Stimulated activated CD8-positive, alpha-beta memory T cell treated with anti-CD3 and anti-CD28 coated beads, Interleukin-2, amount 100 ng/mL, for 1 hour (primary cell): ENCODE measurements at regions not wholly inside any gene's neighbourhood (a gene's known extent, or its start where the extent isn't known, plus 50 kb on each side); places are given as distances from the start of the nearest gene placed in this dataset.
"Not testable (repeated sequence)": the region's sequence is repeated elsewhere in the genome, so short reads cannot be mapped to it uniquely, and the experiment has no call there.

Experiments
- DNase-seq, 2 donors: peaks; one replicate each; pipeline ENCODE4 v3.0.0-alpha.2; 2020; ENCODE audit warnings: low read depth in 2 of 2

GRCh38 chr10:64814201-64814600 is 1293.0 kb downstream of the REEP3 start:
- DNase-seq = no peak

GRCh38 chr10:64829888-64830412 is 1308.7 kb downstream of the REEP3 start:
- DNase-seq = no peak

- DNase-seq = no peak
These were observed 1309.7 kb downstream of the REEP3 start for GRCh38 chr10:64830869-64831268.

- DNase-seq = no peak
These were observed 1319.1 kb downstream of the REEP3 start for GRCh38 chr10:64840341-64840740.

GRCh38 chr10:64846700-64847099 is 1325.5 kb downstream of the REEP3 start:
- DNase-seq = no peak

- no peak for DNase-seq
These were observed 1334.7 kb downstream of the REEP3 start for GRCh38 chr10:64855941-64856340.

GRCh38 chr10:64859911-64860310 is 1338.7 kb downstream of the REEP3 start:
- DNase-seq = no peak

- no peak for DNase-seq
These were observed 1342.6 kb downstream of the REEP3 start for GRCh38 chr10:64863836-64864235.

GRCh38 chr10:64867501-64867962 is 1346.3 kb downstream of the REEP3 start:
- DNase-seq = no peak

- no peak for DNase-seq
These were observed 1351.9 kb downstream of the REEP3 start for GRCh38 chr10:64873088-64873487.

GRCh38 chr10:64873959-64874358 is 1352.8 kb downstream of the REEP3 start:
- no peak for DNase-seq

- DNase-seq = no peak
These were observed 1359.3 kb downstream of the REEP3 start for GRCh38 chr10:64880546-64880945.

GRCh38 chr10:64881257-64881656 is 1360.1 kb downstream of the REEP3 start:
- no peak for DNase-seq

GRCh38 chr10:64896582-64896981 is 1375.4 kb downstream of the REEP3 start:
- DNase-seq = no peak

GRCh38 chr10:64906311-64906710 is 1385.1 kb downstream of the REEP3 start:
- DNase-seq = not testable (repeated sequence)

GRCh38 chr10:64924306-64924705 is 1403.1 kb downstream of the REEP3 start:
- not testable (repeated sequence) for DNase-seq

GRCh38 chr10:64952042-64952441 is 1430.8 kb downstream of the REEP3 start:
- no peak for DNase-seq

GRCh38 chr10:64956441-64956840 is 1435.2 kb downstream of the REEP3 start:
- no peak for DNase-seq

- DNase-seq = no peak
These were observed 1437.9 kb downstream of the REEP3 start for GRCh38 chr10:64959116-64959515.

GRCh38 chr10:64959883-64960282 is 1438.7 kb downstream of the REEP3 start:
- no peak for DNase-seq

- no peak for DNase-seq
These were observed 1452.2 kb downstream of the REEP3 start for GRCh38 chr10:64973391-64973790.

- no peak for DNase-seq
These were observed 1454.9 kb downstream of the REEP3 start for GRCh38 chr10:64976150-64976549.

GRCh38 chr10:64977915-64978314 is 1456.7 kb downstream of the REEP3 start:
- no peak for DNase-seq

GRCh38 chr10:64996886-64997285 is 1475.7 kb downstream of the REEP3 start:
- DNase-seq = no peak
